Upper lobe of left lung (tissue), 6 donors: ENCODE measurements at regions not wholly inside any gene's neighbourhood (a gene's known extent, or its start where the extent isn't known, plus 50 kb on each side); places are given as distances from the start of the nearest gene placed in this dataset.
A peak's percentile ranks its signal among the peaks of the same experiment; 100 is the strongest.

Experiments
- ATAC-seq, 2 donors: fragments of 200-7000 bp; cut with Tn5 transposase; one replicate each; pipeline ENCODE4 v1.9.1; 2022; ENCODE audit warnings: mild to moderate bottlenecking in 2 of 2, moderate library complexity in 2 of 2; ENCODE audit not compliant: low FRiP score in 2 of 2
- DNase-seq, 2 donors: peaks; one replicate each; pipeline ENCODE4 v3.0.0-alpha.2; 2019 to 2020
- H3K27ac ChIP-seq, 4 donors: fragments of 200-600 bp; sonication (generic); one replicate each; pipeline ENCODE4 v1.5.1; 2016 to 2019
- H3K27me3 ChIP-seq, 4 donors: fragments of 200-600 bp; sonication (generic); one replicate each; pipeline ENCODE4 v1.5.1; 2017 to 2019
- H3K36me3 ChIP-seq, 4 donors: fragments of 200-600 bp; sonication (generic); one replicate each; pipeline ENCODE4 v1.5.1; 2016 to 2019
- H3K4me1 ChIP-seq, 4 donors: fragments of 200-600 bp; sonication (generic); one replicate each; pipeline ENCODE4 v1.5.1; 2018 to 2019
- H3K4me3 ChIP-seq, 4 donors: fragments of 200-600 bp; sonication (generic); one replicate each; pipeline ENCODE4 v1.5.1; 2017 to 2019; ENCODE audit warnings: mild to moderate bottlenecking in 2 of 4, moderate library complexity in 1 of 4
- H3K9me3 ChIP-seq, 4 donors: fragments of 200-600 bp; sonication (generic); one replicate each; pipeline ENCODE4 v1.5.1; 2018 to 2019
- CTCF ChIP-seq, 6 experiments: fragments of 450-650 bp in 4 of 6; fragments of 200-600 bp in 2 of 6; sonication (generic) in 2 of 6; IDR thresholded peaks; one replicate each; pipeline ENCODE4 v1.5.1; 2016 to 2019; ENCODE audit warnings: antibody characterized with exemption in 6 of 6
- EP300 ChIP-seq, 4 donors: sonication (generic); formaldehyde crosslinking; IDR thresholded peaks; one replicate each; pipeline ENCODE4 v1.5.1; 2017; ENCODE audit warnings: antibody characterized with exemption in 4 of 4, control low read depth in 2 of 4
- POLR2A ChIP-seq, 4 donors: fragments of 450-650 bp; IDR thresholded peaks; one replicate each; pipeline ENCODE4 v1.5.1; 2016 to 2017; ENCODE audit warnings: antibody characterized with exemption in 4 of 4, mild to moderate bottlenecking in 2 of 4
- POLR2AphosphoS5 ChIP-seq, 2 donors: sonication (generic); formaldehyde crosslinking; IDR thresholded peaks; one replicate each; pipeline ENCODE4 v1.5.1; 2017; ENCODE audit warnings: antibody characterized with exemption in 2 of 2
- WGBS, 2 donors: methylation state at CpG; one replicate each; pipeline ENCODE4 v1.1.5; 2017 to 2018; 5-methylcytosine and 5-hydroxymethylcytosine counted together
- donor health status: DM: no; HTN: no; CAD: no; lungs with moderate emphysema.
- donor health status: DM: no; HTN: yes; CAD: no; lungs with severe emphysema.

DNA sequence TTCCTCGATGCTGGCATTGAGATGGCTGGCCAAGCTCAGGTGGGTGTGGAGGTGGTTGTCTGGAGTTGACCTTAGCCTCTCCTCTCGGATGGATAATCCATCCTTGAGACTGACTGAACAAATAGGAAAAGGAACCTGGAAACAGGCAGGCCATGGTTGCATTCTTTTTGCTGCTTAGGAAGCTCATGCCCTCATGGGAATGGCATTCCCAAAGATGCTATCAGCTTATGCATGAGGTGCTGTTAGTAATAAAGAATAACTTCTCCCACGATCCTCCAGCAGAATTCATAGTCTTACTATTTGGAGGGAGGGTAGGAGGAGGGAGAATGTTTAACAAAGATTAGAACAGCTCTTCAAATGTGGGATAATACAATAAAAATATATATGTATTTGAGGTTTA, 303.0 kb upstream of the TPM1 start:
- H3K9me3 ChIP-seq: no peaks in the 10 kb centered on the region
- no peak overlapping the region for H3K27ac ChIP-seq
- H3K4me3 ChIP-seq: no peak overlapping the region
- no peaks in the 10 kb centered on the region for H3K27me3 ChIP-seq
- DNase-seq (no peak), ATAC-seq (no peak)
- H3K36me3 ChIP-seq: no peaks in the 10 kb centered on the region
- H3K4me1 ChIP-seq: peaks cover 6 to 12% (median 8%) of the 10 kb centered on the region in 4 donors
- 85 to 90% methylated on average over 3 of the region's 3 CpGs for WGBS, 2 donors
- TF ChIP-seq CTCF (IDR thresholded peaks at IDR 0.05) (no peak), EP300 (IDR thresholded peaks at IDR 0.05) (no peak), POLR2A (IDR thresholded peaks at IDR 0.05) (no peak), POLR2AphosphoS5 (IDR thresholded peaks at IDR 0.05) (no peak)

GRCh38 chr15:62740141-62741004, 302.2 kb upstream of the TPM1 start:
- H3K27ac ChIP-seq: no peak overlapping the region
- no peak overlapping the region for H3K4me3 ChIP-seq
- no peaks in the 10 kb centered on the region for H3K36me3 ChIP-seq
- no peaks in the 10 kb centered on the region for H3K9me3 ChIP-seq
- ATAC-seq (no peak), DNase-seq (no peak)
- WGBS, 2 donors: 64 to 77% methylated on average over 15 of the region's 15 CpGs
- H3K4me1 ChIP-seq: peaks cover 6 to 12% (median 8%) of the 10 kb centered on the region in 4 donors
- no peaks in the 10 kb centered on the region for H3K27me3 ChIP-seq
- TF ChIP-seq EP300 (IDR thresholded peaks at IDR 0.05) (no peak), POLR2AphosphoS5 (IDR thresholded peaks at IDR 0.05) (no peak), POLR2A (IDR thresholded peaks at IDR 0.05) (no peak), CTCF (IDR thresholded peaks at IDR 0.05) (no peak)

DNA sequence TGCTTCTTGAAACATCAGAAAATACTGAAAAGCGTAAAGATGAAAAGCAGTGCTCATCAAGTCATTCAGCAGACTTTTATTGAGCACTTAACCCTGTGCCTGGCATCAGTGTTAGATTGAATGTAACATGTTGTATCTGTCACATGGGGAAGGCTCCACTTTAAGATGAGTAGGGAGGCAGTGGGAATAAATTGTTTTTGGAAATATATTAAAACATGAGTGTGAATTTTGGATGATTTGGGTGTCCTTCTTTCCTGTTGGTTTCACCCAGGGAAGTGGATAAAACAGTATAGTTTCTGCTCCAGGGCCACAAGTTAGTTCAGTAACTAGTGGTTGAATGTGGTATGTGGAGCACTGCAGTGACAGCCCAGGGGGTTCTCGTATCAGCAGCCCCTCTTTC, 301.4 kb upstream of the TPM1 start:
- H3K36me3 ChIP-seq: no peaks in the 10 kb centered on the region
- WGBS, 2 donors: 76 to 94% methylated on average over 2 of the region's 2 CpGs
- H3K27me3 ChIP-seq: no peaks in the 10 kb centered on the region
- H3K4me3 ChIP-seq: no peak overlapping the region
- H3K27ac ChIP-seq: no peak overlapping the region
- DNase-seq (no peak), ATAC-seq (no peak)
- TF ChIP-seq POLR2A (IDR thresholded peaks at IDR 0.05) (no peak), CTCF (IDR thresholded peaks at IDR 0.05) (no peak), EP300 (IDR thresholded peaks at IDR 0.05) (no peak), POLR2AphosphoS5 (IDR thresholded peaks at IDR 0.05) (no peak)
- no peaks in the 10 kb centered on the region for H3K9me3 ChIP-seq
- H3K4me1 ChIP-seq: peaks cover 6 to 12% (median 8%) of the 10 kb centered on the region in 4 donors

- Histone ChIP-seq H3K9me3 (no peaks in the 10 kb centered on the region), H3K27ac (peak overlapping the region in 1 of 4 donors; percentile 49), H3K36me3 (no peaks in the 10 kb centered on the region), H3K4me3 (no peak overlapping the region), H3K4me1 (peaks cover 6 to 12% (median 8%) of the 10 kb centered on the region in 4 donors), H3K27me3 (no peaks in the 10 kb centered on the region)
- peak in 1 of 2 donors; percentile 42 for DNase-seq
- 33 to 35% methylated on average over 8 of the region's 8 CpGs for WGBS, 2 donors
- ATAC-seq: peak; percentile 76 to 89
- peak; percentile 34 to 36 for TF ChIP-seq POLR2AphosphoS5 (IDR thresholded peaks at IDR 0.05)
- no peak for TF ChIP-seq EP300 (IDR thresholded peaks at IDR 0.05)
- TF ChIP-seq POLR2A (IDR thresholded peaks at IDR 0.05): no peak
- TF ChIP-seq CTCF (IDR thresholded peaks at IDR 0.05): peak; percentile 48 to 83 (median 62)
These were observed 300.0 kb upstream of the TPM1 start for GRCh38 chr15:62742409-62743171.
